ENCODE measurements at regions not wholly inside any gene's neighbourhood (a gene's known extent, or its start where the extent isn't known, plus 50 kb on each side); places are given as distances from the start of the nearest gene placed in this dataset.

- TF ChIP-seq AHR (CRISPR knock-in tag; IDR thresholded peaks at IDR 0.05) (0 out of 2 replicates have a peak, but pooled peaks have one; percentile 42), ZNF691 (CRISPR knock-in tag; IDR thresholded peaks at IDR 0.05; ENCODE audit: borderline replicate concordance, low read depth) (peak; percentile 66; the same call in 1 of the 2 replicates), ZNF205 (CRISPR knock-in tag; IDR thresholded peaks at IDR 0.05) (0 out of 2 replicates have a peak, but pooled peaks have one; percentile 45), ZFP62 (CRISPR knock-in tag; IDR thresholded peaks at IDR 0.05) (no peak), ZNF740 (CRISPR knock-in tag; IDR thresholded peaks at IDR 0.05) (0 out of 2 replicates have a peak, but pooled peaks have one; percentile 53), ZNF737 (CRISPR knock-in tag; IDR thresholded peaks at IDR 0.05; ENCODE audit: borderline replicate concordance) (peak; percentile 68; the same call in 1 of the 2 replicates), BHLHE40 (IDR thresholded peaks at IDR 0.05; ENCODE audit: low read length) (no peak), FOXC1 (CRISPR knock-in tag; IDR thresholded peaks at IDR 0.05; ENCODE audit: borderline replicate concordance) (peak; percentile 55; the same call in 1 of the 2 replicates), ZNF746 (CRISPR knock-in tag; IDR thresholded peaks at IDR 0.05) (peak; percentile 66; the same call in 1 of the 2 replicates), FOXA1 (IDR thresholded peaks at IDR 0.05) (no peak), FOXA1 (CRISPR knock-in tag; IDR thresholded peaks at IDR 0.05) (0 out of 2 replicates have a peak, but pooled peaks have one; percentile 27), ZNF350 (CRISPR knock-in tag; IDR thresholded peaks at IDR 0.05; ENCODE audit: borderline replicate concordance, low read depth) (peak; percentile 71), ZNF281 (CRISPR knock-in tag; IDR thresholded peaks at IDR 0.05; ENCODE audit: borderline replicate concordance) (no peak; the same call in 1 of the 2 replicates), ZNF558 (CRISPR knock-in tag; IDR thresholded peaks at IDR 0.05; ENCODE audit: borderline replicate concordance) (peak; percentile 69; the same call in 1 of the 2 replicates), ZNF792 (CRISPR knock-in tag; IDR thresholded peaks at IDR 0.05) (peak; percentile 62; the same call in 1 of the 2 replicates), STAG1 (CRISPR knock-in tag; IDR thresholded peaks at IDR 0.05) (peak; percentile 99), ZNF207 (IDR thresholded peaks at IDR 0.05; ENCODE audit: borderline replicate concordance) (no peak), TEAD3 (CRISPR knock-in tag; optimal IDR thresholded peaks at IDR 0.05; ENCODE audit: borderline replicate concordance) (peak; percentile 60), ZBTB3 (CRISPR knock-in tag; IDR thresholded peaks at IDR 0.05; ENCODE audit: borderline replicate concordance, low read depth) (no peak), ZNF749 (CRISPR knock-in tag; IDR thresholded peaks at IDR 0.05; ENCODE audit: borderline replicate concordance) (no peak), MXD3 (CRISPR knock-in tag; IDR thresholded peaks at IDR 0.05) (0 out of 2 replicates have a peak, but pooled peaks have one; percentile 45), ZBTB25 (CRISPR knock-in tag; IDR thresholded peaks at IDR 0.05) (peak; percentile 70; the same call in 1 of the 2 replicates), ZNF781 (CRISPR knock-in tag; IDR thresholded peaks at IDR 0.05; ENCODE audit: borderline replicate concordance, not compliant biosample characterization) (peak; percentile 28), GATAD1 (CRISPR knock-in tag; IDR thresholded peaks at IDR 0.05) (peak; percentile 37; the same call in 1 of the 2 replicates)
Observed at GRCh38 chr16:85275533-85276249, 163.4 kb upstream of the CIBAR2 start (continued).
